B cell (primary cell): ENCODE measurements at regions not wholly inside any gene's neighbourhood (a gene's known extent, or its start where the extent isn't known, plus 50 kb on each side); places are given as distances from the start of the nearest gene placed in this dataset.

Experiments
- ATAC-seq: fragments of 200-7000 bp; cut with Tn5 transposase; one replicate; pipeline ENCODE4 v1.10.0; 2021; ENCODE audit warnings: low read depth, mild to moderate bottlenecking, moderate number of reproducible peaks, moderate library complexity
- CTCF ChIA-PET: fragments of 350-600 bp; sonication (Branson Sonifier 250); formaldehyde crosslinking; loops from one replicate; lab custom pipeline; 2021; ENCODE audit warnings: antibody characterized with exemption, inconsistent platforms; lab: Charles Lee
- POLR2A ChIA-PET: fragments of 350-600 bp; sonication (Branson Sonifier 250); formaldehyde crosslinking; loops from one replicate; lab custom pipeline; 2021; ENCODE audit warnings: antibody characterized with exemption; lab: Charles Lee
- DNase-seq: peaks from one replicate; pipeline ENCODE4 v3.0.0; 2013
- H2AFZ ChIP-seq: 2 replicates; pipeline ENCODE4 v1.6.1; 2012; ENCODE audit warnings: mild to moderate bottlenecking, low read depth, low read length; ENCODE audit not compliant: insufficient read depth, poor library complexity, severe bottlenecking
- H3K27ac ChIP-seq, 2 donors: 1 replicate in 1 of 2; 2 replicates in 1 of 2; pipeline ENCODE4 v1.5.1; 2012 to 2013; ENCODE audit warnings: low read length in 2 of 2, mild to moderate bottlenecking in 2 of 2, moderate library complexity in 1 of 2
- H3K27me3 ChIP-seq, 4 experiments: fragments of 200-600 bp in 1 of 4; sonication (generic) in 1 of 4; replicated peaks in 1 of 4; 1 replicate in 2 of 4; 2 replicates in 2 of 4; pipeline versions ENCODE4 v1.6.1 to v1.7.0; 2013 to 2016; ENCODE audit warnings: low read length in 3 of 4, mild to moderate bottlenecking in 2 of 4, mixed read lengths in 1 of 4, moderate library complexity in 1 of 4; ENCODE audit not compliant: insufficient read depth in 4 of 4, control insufficient read depth in 3 of 4; ENCODE audit errors: control extremely low read depth in 1 of 4
- H3K36me3 ChIP-seq, 2 experiments: replicated peaks in 1 of 2; 1 replicate in 1 of 2; 2 replicates in 1 of 2; pipeline versions ENCODE4 v1.6.1 to v1.7.1; 2013; ENCODE audit warnings: low read length in 1 of 2; ENCODE audit not compliant: insufficient read depth in 2 of 2, control insufficient read depth in 1 of 2; ENCODE audit errors: control extremely low read depth in 1 of 2, extremely low read depth in 1 of 2
- H3K4me1 ChIP-seq, 2 donors: fragments of 200-600 bp in 1 of 2; sonication (generic) in 1 of 2; 1 replicate in 1 of 2; 2 replicates in 1 of 2; pipeline versions ENCODE4 v1.5.1 to v1.6.1; 2013 to 2017; ENCODE audit warnings: low read length in 2 of 2; ENCODE audit not compliant: control insufficient read depth in 2 of 2, insufficient read depth in 2 of 2
- H3K4me2 ChIP-seq: replicated peaks from 2 replicates; pipeline ENCODE3; 2012; ENCODE audit warnings: mild to moderate bottlenecking, low read depth, low read length; ENCODE audit not compliant: poor library complexity, severe bottlenecking
- H3K4me3 ChIP-seq, 5 experiments: fragments of 200-600 bp in 1 of 5; sonication (generic) in 1 of 5; 1 replicate in 3 of 5; 2 replicates in 2 of 5; pipeline versions ENCODE4 v1.5.1 to v1.7.0; 2011 to 2016; ENCODE audit warnings: low read length in 4 of 5, mild to moderate bottlenecking in 4 of 5, low read depth in 2 of 5, control low read depth in 1 of 5, moderate library complexity in 1 of 5; ENCODE audit not compliant: insufficient read depth in 1 of 5; ENCODE audit errors: control extremely low read depth in 1 of 5, extremely low read depth in 1 of 5
- H3K79me2 ChIP-seq: fragments of 200-600 bp; sonication (generic); one replicate; pipeline ENCODE4 v1.6.0; 2016; ENCODE audit warnings: low read length; ENCODE audit not compliant: control insufficient read depth, insufficient read depth
- H3K9ac ChIP-seq: fragments of 200-600 bp; sonication (generic); 2 replicates; pipeline ENCODE4 v1.6.1; 2017; ENCODE audit warnings: mild to moderate bottlenecking, low read length, moderate library complexity
- H3K9me3 ChIP-seq, 3 donors: one replicate each; pipeline versions ENCODE4 v1.6.1 to v1.7.1; 2013; ENCODE audit warnings: low read length in 2 of 3; ENCODE audit not compliant: control insufficient read depth in 2 of 3, insufficient read depth in 1 of 3; ENCODE audit errors: control extremely low read depth in 1 of 3
- H4K20me1 ChIP-seq: 2 replicates; pipeline ENCODE4 v1.6.0; 2012; ENCODE audit warnings: mild to moderate bottlenecking, low read length; ENCODE audit not compliant: insufficient read depth, control insufficient read depth, poor library complexity, severe bottlenecking
- H3K27ac Mint-ChIP-seq: one replicate; pipeline ENCODE4 v1.8.0; 2021; ENCODE audit warnings: mixed read lengths
- H3K27me3 Mint-ChIP-seq: one replicate; pipeline ENCODE4 v1.8.0; 2021; ENCODE audit warnings: mixed read lengths
- H3K4me1 Mint-ChIP-seq: one replicate; pipeline ENCODE4 v1.8.0; 2021; ENCODE audit warnings: mixed read lengths
- H3K4me3 Mint-ChIP-seq: one replicate; pipeline ENCODE4 v1.8.0; 2021; ENCODE audit warnings: mixed read lengths
- H3K9me3 Mint-ChIP-seq: one replicate; pipeline ENCODE4 v1.8.0; 2022; ENCODE audit warnings: mixed read lengths; ENCODE audit not compliant: insufficient read depth
- EZH2 ChIP-seq: IDR thresholded peaks from 2 replicates; pipeline ENCODE4 v1.6.1; 2012; ENCODE audit warnings: borderline replicate concordance, low read depth, mild to moderate bottlenecking, moderate library complexity, low read length; ENCODE audit not compliant: insufficient read depth, poor library complexity, severe bottlenecking
- WGBS: methylation state at CpG from one replicate; pipeline ENCODE4 v1.1.5; 2013; ENCODE audit warnings: missing lambda C conversion rate; ENCODE audit not compliant: insufficient coverage; 5-methylcytosine and 5-hydroxymethylcytosine counted together
- intact Hi-C: fragments of 100-400 bp; cut with micrococcal nuclease; formaldehyde crosslinking; loops from one replicate; pipeline ENCODE4 v1.10.0; 2022
- TF ChIP-seq, protein P1 (sequence below): fragments of 200-600 bp; IDR thresholded peaks from one replicate; pipeline ENCODE4 v1.8.0; 2022; ENCODE audit warnings: antibody characterized with exemption, mild to moderate bottlenecking

DNA sequence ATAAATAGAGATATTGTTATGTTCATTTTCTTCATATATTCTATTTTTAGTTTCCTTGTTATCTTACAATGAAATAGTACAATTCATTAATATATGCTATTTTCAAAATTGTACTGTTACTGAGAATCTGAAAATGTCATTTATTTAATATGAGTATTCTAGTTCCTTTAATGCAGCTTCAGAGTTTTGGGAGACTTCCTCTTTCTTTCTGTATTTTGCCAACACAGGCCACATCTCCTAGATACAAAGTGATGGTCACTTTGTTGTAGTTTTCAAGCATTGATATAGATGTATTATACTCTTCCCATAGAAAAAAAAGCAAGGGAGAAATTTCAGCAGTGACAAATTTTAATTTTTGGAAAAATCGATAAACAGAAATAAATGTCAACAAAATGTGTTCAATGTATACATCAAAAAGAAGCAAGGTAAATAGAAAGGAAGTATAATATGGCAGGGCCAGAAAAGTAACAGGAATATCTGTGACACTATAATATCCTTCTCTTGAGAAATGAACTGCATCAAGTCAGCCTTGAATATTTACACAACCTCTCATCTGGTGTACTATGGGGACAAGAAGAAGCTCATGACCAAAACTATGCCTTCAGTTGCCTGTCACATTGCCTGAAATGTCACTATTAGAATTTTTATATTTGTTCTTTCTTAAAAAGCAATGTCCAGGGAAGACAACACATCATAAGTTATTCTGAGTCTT, 396.0 kb downstream of the TBC1D32 start:
- Histone ChIP-seq H3K4me3 (peak overlapping the region in 1 of 5 experiments; percentile 33), H3K36me3 (no peaks in the 10 kb centered on the region), H3K79me2 (no peaks in the 10 kb centered on the region), H4K20me1 (no peaks in the 10 kb centered on the region), H3K27me3 (no peaks in the 10 kb centered on the region), H3K9me3 (no peaks in the 10 kb centered on the region), H3K4me2 (peak overlapping the region; percentile 55), H3K9ac (peak overlapping the region; percentile 31), H3K27ac (peak overlapping the region; percentile 57 to 66), H2AFZ (peak overlapping the region; percentile 2), H3K4me1 (peaks cover 16 to 26% of the 10 kb centered on the region in 2 donors)
- Mint-ChIP-seq H3K27me3 (no peaks in the 10 kb centered on the region), H3K4me3 (peak overlapping the region; percentile 57), H3K4me1 (peaks cover 26% of the 10 kb centered on the region), H3K9me3 (no peaks in the 10 kb centered on the region), H3K27ac (peak overlapping the region; percentile 47)
- ChIA-PET POLR2A (no interaction called here), CTCF (no interaction called here)
- peak; percentile 21 for ATAC-seq
- peak; percentile 19 for DNase-seq
- intact Hi-C loops, result no loop called here
- no CpG with 5 or more reads among the region's 1 CpG for WGBS
- TF ChIP-seq EZH2, result no peak
- TF ChIP-seq, protein P1, sequence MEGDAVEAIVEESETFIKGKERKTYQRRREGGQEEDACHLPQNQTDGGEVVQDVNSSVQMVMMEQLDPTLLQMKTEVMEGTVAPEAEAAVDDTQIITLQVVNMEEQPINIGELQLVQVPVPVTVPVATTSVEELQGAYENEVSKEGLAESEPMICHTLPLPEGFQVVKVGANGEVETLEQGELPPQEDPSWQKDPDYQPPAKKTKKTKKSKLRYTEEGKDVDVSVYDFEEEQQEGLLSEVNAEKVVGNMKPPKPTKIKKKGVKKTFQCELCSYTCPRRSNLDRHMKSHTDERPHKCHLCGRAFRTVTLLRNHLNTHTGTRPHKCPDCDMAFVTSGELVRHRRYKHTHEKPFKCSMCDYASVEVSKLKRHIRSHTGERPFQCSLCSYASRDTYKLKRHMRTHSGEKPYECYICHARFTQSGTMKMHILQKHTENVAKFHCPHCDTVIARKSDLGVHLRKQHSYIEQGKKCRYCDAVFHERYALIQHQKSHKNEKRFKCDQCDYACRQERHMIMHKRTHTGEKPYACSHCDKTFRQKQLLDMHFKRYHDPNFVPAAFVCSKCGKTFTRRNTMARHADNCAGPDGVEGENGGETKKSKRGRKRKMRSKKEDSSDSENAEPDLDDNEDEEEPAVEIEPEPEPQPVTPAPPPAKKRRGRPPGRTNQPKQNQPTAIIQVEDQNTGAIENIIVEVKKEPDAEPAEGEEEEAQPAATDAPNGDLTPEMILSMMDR, result no peak

DNA sequence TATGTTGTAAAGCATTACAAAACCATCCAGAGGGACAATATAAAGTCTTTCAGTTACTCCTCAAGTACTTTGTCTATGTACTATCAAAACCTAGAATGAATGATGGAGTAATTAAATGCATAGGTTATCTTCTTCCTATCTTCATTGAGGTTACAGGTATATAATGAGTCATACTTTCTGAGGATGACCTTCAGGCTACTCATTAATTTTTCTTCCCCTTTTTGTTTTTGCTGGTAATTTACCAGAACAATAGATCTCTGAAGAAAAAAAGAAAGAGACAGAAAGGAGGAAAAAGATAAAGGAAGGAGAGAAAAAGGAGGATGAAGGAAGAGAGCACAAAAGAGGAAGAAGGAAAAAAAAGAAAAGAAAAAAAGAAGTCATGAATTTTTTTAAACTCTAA, 398.4 kb downstream of the TBC1D32 start:
- H3K4me1 ChIP-seq, result peaks cover 16 to 26% of the 10 kb centered on the region in 2 donors
- no peaks in the 10 kb centered on the region for H3K27me3 ChIP-seq
- intact Hi-C loops, result no loop called here
- CTCF ChIA-PET, result interaction anchor here (1.6 kb wide), 1 partner anchor 12 kb away, joined by 5 read pairs; no protein-coding TSS in a partner anchor
- no peaks in the 10 kb centered on the region for H3K9me3 ChIP-seq
- H3K4me3 ChIP-seq, result no peak overlapping the region
- no peaks in the 10 kb centered on the region for H3K9me3 Mint-ChIP-seq
- no peak overlapping the region for H3K4me3 Mint-ChIP-seq
- POLR2A ChIA-PET, result no interaction called here
- no peak overlapping the region for H3K27ac Mint-ChIP-seq
- H2AFZ ChIP-seq, result no peak overlapping the region
- H3K36me3 ChIP-seq, result no peaks in the 10 kb centered on the region
- H3K4me1 Mint-ChIP-seq, result peaks cover 26% of the 10 kb centered on the region
- H3K4me2 ChIP-seq, result no peak overlapping the region
- no peak overlapping the region for H3K27ac ChIP-seq
- TF ChIP-seq, protein P1, result no peak
- TF ChIP-seq EZH2, result no peak
- no peaks in the 10 kb centered on the region for H3K79me2 ChIP-seq
- no peaks in the 10 kb centered on the region for H4K20me1 ChIP-seq
- H3K9ac ChIP-seq, result no peak overlapping the region
- no peak for DNase-seq
- H3K27me3 Mint-ChIP-seq, result no peaks in the 10 kb centered on the region
- ATAC-seq, result no peak
